Peyer's patch (tissue), 4 donors: ENCODE measurements at regions not wholly inside any gene's neighbourhood (a gene's known extent, or its start where the extent isn't known, plus 50 kb on each side); places are given as distances from the start of the nearest gene placed in this dataset.

Experiments
- POLR2A ChIP-seq, 2 donors: fragments of 450-650 bp; IDR thresholded peaks; one replicate each; pipeline ENCODE4 v1.5.1; 2017; ENCODE audit warnings: antibody characterized with exemption in 2 of 2, mild to moderate bottlenecking in 2 of 2, moderate library complexity in 2 of 2
- TF ChIP-seq, protein P1 (sequence below), 6 experiments: fragments of 450-650 bp in 4 of 6; fragments of 200-600 bp in 2 of 6; sonication (generic) in 1 of 6; IDR thresholded peaks; one replicate each; pipeline ENCODE4 v1.5.1; 2017 to 2019; ENCODE audit warnings: antibody characterized with exemption in 6 of 6, mild to moderate bottlenecking in 3 of 6, moderate library complexity in 1 of 6

- TF ChIP-seq, protein P1, sequence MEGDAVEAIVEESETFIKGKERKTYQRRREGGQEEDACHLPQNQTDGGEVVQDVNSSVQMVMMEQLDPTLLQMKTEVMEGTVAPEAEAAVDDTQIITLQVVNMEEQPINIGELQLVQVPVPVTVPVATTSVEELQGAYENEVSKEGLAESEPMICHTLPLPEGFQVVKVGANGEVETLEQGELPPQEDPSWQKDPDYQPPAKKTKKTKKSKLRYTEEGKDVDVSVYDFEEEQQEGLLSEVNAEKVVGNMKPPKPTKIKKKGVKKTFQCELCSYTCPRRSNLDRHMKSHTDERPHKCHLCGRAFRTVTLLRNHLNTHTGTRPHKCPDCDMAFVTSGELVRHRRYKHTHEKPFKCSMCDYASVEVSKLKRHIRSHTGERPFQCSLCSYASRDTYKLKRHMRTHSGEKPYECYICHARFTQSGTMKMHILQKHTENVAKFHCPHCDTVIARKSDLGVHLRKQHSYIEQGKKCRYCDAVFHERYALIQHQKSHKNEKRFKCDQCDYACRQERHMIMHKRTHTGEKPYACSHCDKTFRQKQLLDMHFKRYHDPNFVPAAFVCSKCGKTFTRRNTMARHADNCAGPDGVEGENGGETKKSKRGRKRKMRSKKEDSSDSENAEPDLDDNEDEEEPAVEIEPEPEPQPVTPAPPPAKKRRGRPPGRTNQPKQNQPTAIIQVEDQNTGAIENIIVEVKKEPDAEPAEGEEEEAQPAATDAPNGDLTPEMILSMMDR (IDR thresholded peaks at IDR 0.05): no peak
- TF ChIP-seq POLR2A (IDR thresholded peaks at IDR 0.05): no peak
These were observed 568.7 kb upstream of the LRRN3 start for GRCh38 chr7:110522061-110522760.
